Kidney epithelial cell (primary cell): ENCODE measurements at regions not wholly inside any gene's neighbourhood (a gene's known extent, or its start where the extent isn't known, plus 50 kb on each side); places are given as distances from the start of the nearest gene placed in this dataset.

Source experiments
- DNase-seq: peaks from one replicate; pipeline ENCODE4 v3.0.0-alpha.2; 2010; ENCODE audit warnings: low read depth
- H3K27me3 ChIP-seq: 2 replicates; pipeline ENCODE4 v1.6.0; 2011; ENCODE audit warnings: low read length; ENCODE audit not compliant: control insufficient read depth, insufficient read depth
- H3K36me3 ChIP-seq: 2 replicates; pipeline ENCODE4 v1.5.1; 2011; ENCODE audit warnings: low read length; ENCODE audit not compliant: control insufficient read depth, insufficient read depth
- H3K4me3 ChIP-seq: 2 replicates; pipeline ENCODE4 v1.5.1; 2011; ENCODE audit warnings: low read depth, mild to moderate bottlenecking, control low read depth, low read length
- TF ChIP-seq, protein P1 (sequence below): IDR thresholded peaks from 2 replicates; pipeline ENCODE4 v1.5.1; 2011; ENCODE audit warnings: mild to moderate bottlenecking, moderate library complexity, low read length, control low read depth, inconsistent platforms; ENCODE audit not compliant: insufficient read depth, poor library complexity, severe bottlenecking

DNA sequence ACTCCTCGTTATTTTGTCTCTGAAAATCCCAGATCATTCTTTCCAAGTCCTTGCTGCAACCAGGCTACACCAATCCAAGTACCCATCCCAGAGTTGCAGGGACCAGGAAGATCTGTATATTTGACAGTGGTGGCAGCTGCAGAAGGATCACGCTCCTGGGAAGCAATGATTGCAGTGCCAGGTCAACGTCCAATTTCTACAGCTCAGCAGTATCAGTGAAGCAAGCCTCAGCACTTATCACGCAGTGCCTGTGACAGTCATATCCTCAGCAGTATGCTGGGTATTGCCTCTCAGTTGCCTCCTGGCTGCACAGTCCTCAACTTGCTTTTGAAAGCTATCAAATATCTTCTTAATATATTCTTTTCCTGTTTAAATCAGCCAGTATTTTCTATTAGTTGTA is 66.7 kb downstream of the BARHL2 start:
- TF ChIP-seq, protein P1, sequence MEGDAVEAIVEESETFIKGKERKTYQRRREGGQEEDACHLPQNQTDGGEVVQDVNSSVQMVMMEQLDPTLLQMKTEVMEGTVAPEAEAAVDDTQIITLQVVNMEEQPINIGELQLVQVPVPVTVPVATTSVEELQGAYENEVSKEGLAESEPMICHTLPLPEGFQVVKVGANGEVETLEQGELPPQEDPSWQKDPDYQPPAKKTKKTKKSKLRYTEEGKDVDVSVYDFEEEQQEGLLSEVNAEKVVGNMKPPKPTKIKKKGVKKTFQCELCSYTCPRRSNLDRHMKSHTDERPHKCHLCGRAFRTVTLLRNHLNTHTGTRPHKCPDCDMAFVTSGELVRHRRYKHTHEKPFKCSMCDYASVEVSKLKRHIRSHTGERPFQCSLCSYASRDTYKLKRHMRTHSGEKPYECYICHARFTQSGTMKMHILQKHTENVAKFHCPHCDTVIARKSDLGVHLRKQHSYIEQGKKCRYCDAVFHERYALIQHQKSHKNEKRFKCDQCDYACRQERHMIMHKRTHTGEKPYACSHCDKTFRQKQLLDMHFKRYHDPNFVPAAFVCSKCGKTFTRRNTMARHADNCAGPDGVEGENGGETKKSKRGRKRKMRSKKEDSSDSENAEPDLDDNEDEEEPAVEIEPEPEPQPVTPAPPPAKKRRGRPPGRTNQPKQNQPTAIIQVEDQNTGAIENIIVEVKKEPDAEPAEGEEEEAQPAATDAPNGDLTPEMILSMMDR, result no peak

GRCh38 chr1:90640325-90640724 is 76.8 kb downstream of the BARHL2 start:
- Histone ChIP-seq H3K36me3 (no peaks in the 10 kb centered on the region), H3K4me3 (no peak overlapping the region), H3K27me3 (no peaks in the 10 kb centered on the region)
- TF ChIP-seq, protein P1, result no peak
- no peak for DNase-seq

More for the DNA sequence above, 66.7 kb downstream of the BARHL2 start:
- no peaks in the 10 kb centered on the region for H3K27me3 ChIP-seq
- no peak for DNase-seq
- no peaks in the 10 kb centered on the region for H3K36me3 ChIP-seq
- no peak overlapping the region for H3K4me3 ChIP-seq

GRCh38 chr1:90622666-90623065 is 94.4 kb downstream of the BARHL2 start:
- DNase-seq, result no peak
- TF ChIP-seq, protein P1, result no peak
- no peaks in the 10 kb centered on the region for H3K27me3 ChIP-seq
- no peak overlapping the region for H3K4me3 ChIP-seq
- H3K36me3 ChIP-seq, result no peaks in the 10 kb centered on the region

GRCh38 chr1:90621986-90622385 is 95.1 kb downstream of the BARHL2 start:
- Histone ChIP-seq H3K27me3 (no peaks in the 10 kb centered on the region), H3K36me3 (no peaks in the 10 kb centered on the region), H3K4me3 (no peak overlapping the region)
- DNase-seq, result no peak
- TF ChIP-seq, protein P1, result no peak

- Histone ChIP-seq H3K36me3 (no peaks in the 10 kb centered on the region), H3K27me3 (no peaks in the 10 kb centered on the region), H3K4me3 (no peak overlapping the region)
- TF ChIP-seq, protein P1, result peak; percentile 43
- DNase-seq, result no peak
Observed at GRCh38 chr1:90616395-90616794, 100.7 kb downstream of the BARHL2 start.

- H3K4me3 ChIP-seq, result no peak overlapping the region
- TF ChIP-seq, protein P1, result peak; percentile 31
- no peaks in the 10 kb centered on the region for H3K36me3 ChIP-seq
- no peak for DNase-seq
- no peaks in the 10 kb centered on the region for H3K27me3 ChIP-seq
Observed at GRCh38 chr1:90614872-90615271, 102.2 kb downstream of the BARHL2 start.
